AG04449 (cell line): ENCODE measurements at regions not wholly inside any gene's neighbourhood (a gene's known extent, or its start where the extent isn't known, plus 50 kb on each side); places are given as distances from the start of the nearest gene placed in this dataset.

Experiments
- CTCF ChIA-PET: fragments of 350-600 bp; formaldehyde crosslinking; extraction: SDS; loops from one replicate; lab custom pipeline; 2021; ENCODE audit warnings: antibody characterized with exemption; lab: Yijun Ruan, JAX
- POLR2A ChIA-PET: fragments of 400-600, 350-600 bp; formaldehyde crosslinking; extraction: SDS; loops from one replicate; lab custom pipeline; 2020; ENCODE audit warnings: antibody characterized with exemption, inconsistent platforms; lab: Yijun Ruan, JAX
- DNase-seq: peaks from one replicate; pipeline ENCODE4 v3.0.0-alpha.2; 2010; ENCODE audit warnings: low read depth, low spot score
- H3K4me3 ChIP-seq: 2 replicates; pipeline ENCODE4 v1.5.1; 2011; ENCODE audit warnings: low read depth, mild to moderate bottlenecking, control low read depth, low read length
- CTCF ChIP-seq: IDR thresholded peaks from one replicate; pipeline ENCODE4 v1.5.1; 2011; ENCODE audit warnings: mild to moderate bottlenecking, moderate library complexity, low read length, control low read depth, inconsistent platforms; ENCODE audit not compliant: insufficient read depth; ENCODE audit errors: missing control alignments

GRCh38 chr7:31203551-31203950 lies 137.0 kb downstream of the NEUROD6 start:
- H3K4me3 ChIP-seq = no peak overlapping the region
- ChIA-PET CTCF (no interaction called here), POLR2A (no interaction called here)
- DNase-seq = no peak
- no peak for TF ChIP-seq CTCF

GRCh38 chr7:31202801-31203200 lies 137.7 kb downstream of the NEUROD6 start:
- ChIA-PET CTCF (no interaction called here), POLR2A (no interaction called here)
- DNase-seq = no peak
- TF ChIP-seq CTCF = no peak
- no peak overlapping the region for H3K4me3 ChIP-seq

GRCh38 chr7:31192986-31193385 lies 140.9 kb downstream of the ADCYAP1R1 start:
- DNase-seq = no peak
- CTCF ChIA-PET = interaction anchor here (0.8 to 1.3 kb wide), 4 partner anchors 24 to 251 kb away, joined by 3 to 5 read pairs (median 3); no protein-coding TSS in a partner anchor
- no peak overlapping the region for H3K4me3 ChIP-seq
- POLR2A ChIA-PET = no interaction called here
- peak; percentile 80 for TF ChIP-seq CTCF

- no peak overlapping the region for H3K4me3 ChIP-seq
- POLR2A ChIA-PET = interaction anchor here (1.0 kb wide), 1 partner anchor 12 kb away, joined by 3 read pairs; no protein-coding TSS in a partner anchor
- no peak for TF ChIP-seq CTCF
- CTCF ChIA-PET = no interaction called here
- no peak for DNase-seq
Observed at GRCh38 chr7:31190906-31191305, 138.8 kb downstream of the ADCYAP1R1 start.

- TF ChIP-seq CTCF = no peak
- CTCF ChIA-PET = interaction anchor here (1.7 kb wide), 1 partner anchor 8 kb away, joined by 4 read pairs; no protein-coding TSS in a partner anchor
- H3K4me3 ChIP-seq = no peak overlapping the region
- POLR2A ChIA-PET = no interaction called here
- DNase-seq = no peak
Observed at GRCh38 chr7:31186202-31186601, 134.1 kb downstream of the ADCYAP1R1 start.

GRCh38 chr7:31175672-31176071 lies 123.6 kb downstream of the ADCYAP1R1 start:
- no peak for DNase-seq
- no peak for TF ChIP-seq CTCF
- H3K4me3 ChIP-seq = no peak overlapping the region
- POLR2A ChIA-PET = no interaction called here
- CTCF ChIA-PET = no interaction called here
